ENCODE measurements at regions not wholly inside any gene's neighbourhood (a gene's known extent, or its start where the extent isn't known, plus 50 kb on each side); places are given as distances from the start of the nearest gene placed in this dataset.

DNA sequence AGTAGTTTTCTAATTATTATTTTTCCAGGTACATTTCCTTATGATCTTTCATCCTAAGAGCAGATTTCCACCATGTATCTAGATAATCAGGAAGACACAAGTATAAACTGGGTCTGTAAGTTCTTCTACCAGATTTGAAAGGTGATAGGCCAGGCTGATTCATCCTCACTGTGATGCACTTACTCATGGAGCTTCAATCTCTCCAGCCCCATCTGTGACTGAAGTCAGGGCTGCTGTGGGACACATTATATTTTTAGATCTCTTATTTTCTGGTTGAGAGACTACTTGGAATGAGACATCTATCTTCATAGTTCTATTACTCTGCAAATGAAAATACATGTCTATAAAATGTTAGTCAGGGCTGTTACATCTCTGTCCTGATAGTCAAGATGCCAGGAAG is 85.5 kb upstream of the SLC25A13 start (continued):
- TF ChIP-seq, protein P1, sequence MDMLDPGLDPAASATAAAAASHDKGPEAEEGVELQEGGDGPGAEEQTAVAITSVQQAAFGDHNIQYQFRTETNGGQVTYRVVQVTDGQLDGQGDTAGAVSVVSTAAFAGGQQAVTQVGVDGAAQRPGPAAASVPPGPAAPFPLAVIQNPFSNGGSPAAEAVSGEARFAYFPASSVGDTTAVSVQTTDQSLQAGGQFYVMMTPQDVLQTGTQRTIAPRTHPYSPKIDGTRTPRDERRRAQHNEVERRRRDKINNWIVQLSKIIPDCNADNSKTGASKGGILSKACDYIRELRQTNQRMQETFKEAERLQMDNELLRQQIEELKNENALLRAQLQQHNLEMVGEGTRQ (IDR thresholded peaks at IDR 0.05; ENCODE audit: borderline replicate concordance, low read depth, low read length) = no peak
- TF ChIP-seq GABPA (IDR thresholded peaks at IDR 0.05; ENCODE audit: low read depth) = no peak
- TF ChIP-seq PML (IDR thresholded peaks at IDR 0.05; ENCODE audit: low read length) = no peak

DNA sequence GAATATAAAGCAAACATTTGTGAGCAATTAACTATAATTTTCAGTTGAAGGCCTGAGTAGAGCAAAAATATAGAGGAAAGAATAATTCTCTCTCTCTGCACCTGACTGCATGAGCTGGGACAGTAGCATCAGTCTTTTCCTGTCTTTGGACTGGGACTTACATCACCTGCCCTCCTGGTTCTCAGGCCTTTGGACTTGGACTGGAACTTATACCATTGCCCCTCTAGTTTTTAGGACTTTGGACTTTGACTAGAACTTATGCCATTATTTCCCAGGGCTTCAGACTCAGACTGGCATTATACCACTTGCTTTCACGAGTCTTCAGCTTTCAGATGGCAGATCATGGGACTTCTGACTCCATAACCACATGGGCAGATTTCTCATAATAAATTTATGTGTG is 81.0 kb upstream of the SLC25A13 start:
- FAIRE-seq (no peak), DNase-seq (ENCODE audit: low read depth, low spot score) (no peak), ATAC-seq (no peak)
- WGBS (ENCODE audit: insufficient coverage, insufficient replicate concordance, low lambda C conversion rate, missing lambda C conversion rate) = 0% methylated on average over 1 of the region's 1 CpG
- no peak overlapping the region for H2AFZ ChIP-seq (ENCODE audit: control insufficient read depth, low read depth, low read length)
- ChIA-PET RAD21 (ENCODE audit: unreplicated experiment) (no interaction called here), SMC1A (ENCODE audit: uncharacterized antibody, unreplicated experiment) (interaction anchor here (0.8 kb wide), 1 partner anchor 13 kb away, joined by 3 read pairs; no protein-coding TSS in a partner anchor), POLR2A (no interaction called here), CTCF (interaction anchor here (0.9 kb wide), 1 partner anchor 13 kb away, joined by 3 read pairs; no protein-coding TSS in a partner anchor)
- no peak overlapping the region for H3K4me2 ChIP-seq (ENCODE audit: control insufficient read depth, insufficient read depth)
- no peaks in the 10 kb centered on the region for H3K4me1 ChIP-seq (ENCODE audit: control insufficient read depth, insufficient read depth, low read length)
- intact Hi-C loops (cut with micrococcal nuclease; ENCODE audit: unreplicated experiment) (no loop called here), in situ Hi-C loops (cut with MboI) (no loop called here)
- BruUV-seq (replicated peaks) = no TSS peak
- no peaks in the 10 kb centered on the region; a peak in 1 of 4 replicates for H3K27me3 ChIP-seq (replicated peaks in 1 of 2; ENCODE audit: control insufficient read depth in 2 of 2, insufficient read depth in 2 of 2, low read length in 1 of 2)
- no peaks in the 10 kb centered on the region for H3K36me3 ChIP-seq (ENCODE audit: control insufficient read depth in 2 of 2, insufficient read depth in 2 of 2, low read length in 1 of 2)
- no peak overlapping the region for H3K4me3 ChIP-seq
- no peaks in the 10 kb centered on the region for H4K20me1 ChIP-seq (ENCODE audit: control insufficient read depth, insufficient read depth)
- no peaks in the 10 kb centered on the region for H3K79me2 ChIP-seq (ENCODE audit: control insufficient read depth, insufficient read depth, low read length)
- H3K9me3 ChIP-seq (replicated peaks; ENCODE audit: control insufficient read depth, insufficient read depth, low read length) = no peaks in the 10 kb centered on the region
- H3K27ac ChIP-seq (ENCODE audit: control insufficient read depth, insufficient read depth) = no peak overlapping the region
- H3K9ac ChIP-seq (ENCODE audit: control insufficient read depth, insufficient read depth, low read length) = no peak overlapping the region
- TF ChIP-seq EGR1 (IDR thresholded peaks at IDR 0.05; ENCODE audit: borderline replicate concordance in 1 of 2, low read depth in 2 of 2, low read length in 2 of 2) = no peak
- no peak for TF ChIP-seq HDGF (IDR thresholded peaks at IDR 0.05)
- TF ChIP-seq CHD4 (IDR thresholded peaks at IDR 0.05) = no peak
- TF ChIP-seq, protein P2, sequence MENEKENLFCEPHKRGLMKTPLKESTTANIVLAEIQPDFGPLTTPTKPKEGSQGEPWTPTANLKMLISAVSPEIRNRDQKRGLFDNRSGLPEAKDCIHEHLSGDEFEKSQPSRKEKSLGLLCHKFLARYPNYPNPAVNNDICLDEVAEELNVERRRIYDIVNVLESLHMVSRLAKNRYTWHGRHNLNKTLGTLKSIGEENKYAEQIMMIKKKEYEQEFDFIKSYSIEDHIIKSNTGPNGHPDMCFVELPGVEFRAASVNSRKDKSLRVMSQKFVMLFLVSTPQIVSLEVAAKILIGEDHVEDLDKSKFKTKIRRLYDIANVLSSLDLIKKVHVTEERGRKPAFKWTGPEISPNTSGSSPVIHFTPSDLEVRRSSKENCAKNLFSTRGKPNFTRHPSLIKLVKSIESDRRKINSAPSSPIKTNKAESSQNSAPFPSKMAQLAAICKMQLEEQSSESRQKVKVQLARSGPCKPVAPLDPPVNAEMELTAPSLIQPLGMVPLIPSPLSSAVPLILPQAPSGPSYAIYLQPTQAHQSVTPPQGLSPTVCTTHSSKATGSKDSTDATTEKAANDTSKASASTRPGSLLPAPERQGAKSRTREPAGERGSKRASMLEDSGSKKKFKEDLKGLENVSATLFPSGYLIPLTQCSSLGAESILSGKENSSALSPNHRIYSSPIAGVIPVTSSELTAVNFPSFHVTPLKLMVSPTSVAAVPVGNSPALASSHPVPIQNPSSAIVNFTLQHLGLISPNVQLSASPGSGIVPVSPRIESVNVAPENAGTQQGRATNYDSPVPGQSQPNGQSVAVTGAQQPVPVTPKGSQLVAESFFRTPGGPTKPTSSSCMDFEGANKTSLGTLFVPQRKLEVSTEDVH (IDR thresholded peaks at IDR 0.05; ENCODE audit: low read depth, partially characterized antibody) = no peak
- TF ChIP-seq, protein P3, sequence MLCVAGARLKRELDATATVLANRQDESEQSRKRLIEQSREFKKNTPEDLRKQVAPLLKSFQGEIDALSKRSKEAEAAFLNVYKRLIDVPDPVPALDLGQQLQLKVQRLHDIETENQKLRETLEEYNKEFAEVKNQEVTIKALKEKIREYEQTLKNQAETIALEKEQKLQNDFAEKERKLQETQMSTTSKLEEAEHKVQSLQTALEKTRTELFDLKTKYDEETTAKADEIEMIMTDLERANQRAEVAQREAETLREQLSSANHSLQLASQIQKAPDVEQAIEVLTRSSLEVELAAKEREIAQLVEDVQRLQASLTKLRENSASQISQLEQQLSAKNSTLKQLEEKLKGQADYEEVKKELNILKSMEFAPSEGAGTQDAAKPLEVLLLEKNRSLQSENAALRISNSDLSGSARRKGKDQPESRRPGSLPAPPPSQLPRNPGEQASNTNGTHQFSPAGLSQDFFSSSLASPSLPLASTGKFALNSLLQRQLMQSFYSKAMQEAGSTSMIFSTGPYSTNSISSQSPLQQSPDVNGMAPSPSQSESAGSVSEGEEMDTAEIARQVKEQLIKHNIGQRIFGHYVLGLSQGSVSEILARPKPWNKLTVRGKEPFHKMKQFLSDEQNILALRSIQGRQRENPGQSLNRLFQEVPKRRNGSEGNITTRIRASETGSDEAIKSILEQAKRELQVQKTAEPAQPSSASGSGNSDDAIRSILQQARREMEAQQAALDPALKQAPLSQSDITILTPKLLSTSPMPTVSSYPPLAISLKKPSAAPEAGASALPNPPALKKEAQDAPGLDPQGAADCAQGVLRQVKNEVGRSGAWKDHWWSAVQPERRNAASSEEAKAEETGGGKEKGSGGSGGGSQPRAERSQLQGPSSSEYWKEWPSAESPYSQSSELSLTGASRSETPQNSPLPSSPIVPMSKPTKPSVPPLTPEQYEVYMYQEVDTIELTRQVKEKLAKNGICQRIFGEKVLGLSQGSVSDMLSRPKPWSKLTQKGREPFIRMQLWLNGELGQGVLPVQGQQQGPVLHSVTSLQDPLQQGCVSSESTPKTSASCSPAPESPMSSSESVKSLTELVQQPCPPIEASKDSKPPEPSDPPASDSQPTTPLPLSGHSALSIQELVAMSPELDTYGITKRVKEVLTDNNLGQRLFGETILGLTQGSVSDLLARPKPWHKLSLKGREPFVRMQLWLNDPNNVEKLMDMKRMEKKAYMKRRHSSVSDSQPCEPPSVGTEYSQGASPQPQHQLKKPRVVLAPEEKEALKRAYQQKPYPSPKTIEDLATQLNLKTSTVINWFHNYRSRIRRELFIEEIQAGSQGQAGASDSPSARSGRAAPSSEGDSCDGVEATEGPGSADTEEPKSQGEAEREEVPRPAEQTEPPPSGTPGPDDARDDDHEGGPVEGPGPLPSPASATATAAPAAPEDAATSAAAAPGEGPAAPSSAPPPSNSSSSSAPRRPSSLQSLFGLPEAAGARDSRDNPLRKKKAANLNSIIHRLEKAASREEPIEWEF (IDR thresholded peaks at IDR 0.05; ENCODE audit: insufficient replicate concordance, low read depth, low read length) = no peak
- TF ChIP-seq DPF2 (IDR thresholded peaks at IDR 0.05) = no peak
- TF ChIP-seq MTA2 (IDR thresholded peaks at IDR 0.05; ENCODE audit: low read depth) = no peak
- TF ChIP-seq POLR2AphosphoS2 (IDR thresholded peaks at IDR 0.05; ENCODE audit: low read depth, low read length) = no peak
- TF ChIP-seq MXI1 (IDR thresholded peaks at IDR 0.05; ENCODE audit: low read depth, low read length) = no peak
- no peak for TF ChIP-seq BRCA1 (IDR thresholded peaks at IDR 0.05; ENCODE audit: low read depth, low read length)
- TF ChIP-seq CREB1 (IDR thresholded peaks at IDR 0.05; ENCODE audit: low read depth) = no peak

All from GM12878 (cell line).